NB4 (cell line): ENCODE measurements at regions not wholly inside any gene's neighbourhood (a gene's known extent, or its start where the extent isn't known, plus 50 kb on each side); places are given as distances from the start of the nearest gene placed in this dataset.

Experiments used
- POLR2A ChIP-seq: IDR thresholded peaks from 2 replicates; pipeline ENCODE4 v1.6.1; 2011; ENCODE audit warnings: mild to moderate bottlenecking; ENCODE audit not compliant: insufficient read length; ENCODE audit errors: extremely low read depth
- TF ChIP-seq, protein P1 (sequence below): IDR thresholded peaks from one replicate; pipeline ENCODE4 v1.5.1; 2012; ENCODE audit warnings: low read depth, low read length
- TF ChIP-seq, protein P2 (sequence below): IDR thresholded peaks from 2 replicates; pipeline ENCODE4 v1.6.1; 2011; ENCODE audit warnings: low read depth, low read length

DNA sequence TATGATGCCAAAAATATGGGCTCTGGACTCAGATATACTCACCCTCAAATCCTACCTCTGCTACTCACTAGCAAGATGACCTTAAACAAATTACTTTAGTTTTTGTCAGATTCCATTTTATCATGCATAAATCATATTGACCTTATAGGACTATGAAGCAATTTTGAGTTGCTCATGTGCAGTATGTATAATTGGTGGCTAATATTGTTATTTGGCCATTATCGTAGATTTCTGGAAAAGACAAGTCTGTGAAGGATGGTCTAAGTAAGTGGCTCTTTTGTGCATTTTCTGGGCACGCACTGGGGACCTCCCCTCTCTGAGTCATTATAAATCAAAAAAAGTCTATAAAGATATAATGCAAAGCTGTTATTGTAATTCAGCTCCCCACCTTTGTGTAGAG lies 393.0 kb downstream of the FGF10 start:
- no peak for TF ChIP-seq POLR2A
- TF ChIP-seq, protein P1, sequence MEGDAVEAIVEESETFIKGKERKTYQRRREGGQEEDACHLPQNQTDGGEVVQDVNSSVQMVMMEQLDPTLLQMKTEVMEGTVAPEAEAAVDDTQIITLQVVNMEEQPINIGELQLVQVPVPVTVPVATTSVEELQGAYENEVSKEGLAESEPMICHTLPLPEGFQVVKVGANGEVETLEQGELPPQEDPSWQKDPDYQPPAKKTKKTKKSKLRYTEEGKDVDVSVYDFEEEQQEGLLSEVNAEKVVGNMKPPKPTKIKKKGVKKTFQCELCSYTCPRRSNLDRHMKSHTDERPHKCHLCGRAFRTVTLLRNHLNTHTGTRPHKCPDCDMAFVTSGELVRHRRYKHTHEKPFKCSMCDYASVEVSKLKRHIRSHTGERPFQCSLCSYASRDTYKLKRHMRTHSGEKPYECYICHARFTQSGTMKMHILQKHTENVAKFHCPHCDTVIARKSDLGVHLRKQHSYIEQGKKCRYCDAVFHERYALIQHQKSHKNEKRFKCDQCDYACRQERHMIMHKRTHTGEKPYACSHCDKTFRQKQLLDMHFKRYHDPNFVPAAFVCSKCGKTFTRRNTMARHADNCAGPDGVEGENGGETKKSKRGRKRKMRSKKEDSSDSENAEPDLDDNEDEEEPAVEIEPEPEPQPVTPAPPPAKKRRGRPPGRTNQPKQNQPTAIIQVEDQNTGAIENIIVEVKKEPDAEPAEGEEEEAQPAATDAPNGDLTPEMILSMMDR: no peak
- TF ChIP-seq, protein P2, sequence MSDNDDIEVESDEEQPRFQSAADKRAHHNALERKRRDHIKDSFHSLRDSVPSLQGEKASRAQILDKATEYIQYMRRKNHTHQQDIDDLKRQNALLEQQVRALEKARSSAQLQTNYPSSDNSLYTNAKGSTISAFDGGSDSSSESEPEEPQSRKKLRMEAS: no peak
